ENCODE measurements at regions not wholly inside any gene's neighbourhood (a gene's known extent, or its start where the extent isn't known, plus 50 kb on each side); places are given as distances from the start of the nearest gene placed in this dataset.
A peak's percentile ranks its signal among the peaks of the same experiment; 100 is the strongest.

- Histone ChIP-seq H3K27me3 (ENCODE audit: control insufficient read depth, insufficient read depth, low read length) (no peaks in the 10 kb centered on the region), H3K4me3 (ENCODE audit: insufficient read depth, low read depth, low read length) (no peak overlapping the region), H4K20me1 (ENCODE audit: insufficient read depth, low read length) (no peaks in the 10 kb centered on the region), H4K5ac (ENCODE audit: low read depth, low read length) (no peak overlapping the region), H2AK9ac (replicated peaks; ENCODE audit: low read depth, low read length, poor library complexity) (no peak overlapping the region), H3K4me1 (ENCODE audit: control insufficient read depth, insufficient read depth, low read length) (no peaks in the 10 kb centered on the region), H3K18ac (ENCODE audit: low read depth, low read length) (no peak overlapping the region), H2BK5ac (ENCODE audit: low read depth, low read length, poor library complexity, severe bottlenecking) (no peak overlapping the region), H4K91ac (ENCODE audit: insufficient read depth, low read depth, low read length) (no peak overlapping the region), H3K4ac (ENCODE audit: low read depth, low read length) (no peak overlapping the region), H3K14ac (replicated peaks; ENCODE audit: low read depth, low read length) (no peak overlapping the region), H3K36me3 (ENCODE audit: control insufficient read depth, insufficient read depth, low read length) (no peaks in the 10 kb centered on the region), H2BK15ac (ENCODE audit: low read depth, low read length) (no peak overlapping the region), H3K79me1 (ENCODE audit: low read depth in 1 of 2, low read length in 2 of 2) (no peaks in the 10 kb centered on the region), H3K9me1 (ENCODE audit: insufficient read depth, low read length) (no peaks in the 10 kb centered on the region), H4K8ac (ENCODE audit: low read depth in 2 of 2, low read length in 2 of 2) (no peak overlapping the region), H3K27ac (ENCODE audit: insufficient read depth, low read length) (no peak overlapping the region), H2BK120ac (ENCODE audit: low read depth, low read length) (no peak overlapping the region), H3K9ac (ENCODE audit: low read depth, low read length) (no peak overlapping the region), H3K4me2 (ENCODE audit: low read depth, low read length) (peak overlapping the region; percentile 76), H3K23ac (ENCODE audit: low read depth, low read length) (no peak overlapping the region), H2AFZ (replicated peaks; ENCODE audit: low read length, poor library complexity) (peak overlapping the region; percentile 64), H3K56ac (ENCODE audit: extremely low read depth, insufficient read depth, low read length) (no peak overlapping the region), H2AK5ac (ENCODE audit: low read depth, low read length) (no peak overlapping the region), H2BK20ac (ENCODE audit: low read depth, low read length) (no peak overlapping the region), H3K9me3 (ENCODE audit: control insufficient read depth, insufficient read depth, low read length) (no peaks in the 10 kb centered on the region)
- BruUV-seq (replicated peaks) = no TSS peak
- dilution Hi-C loops (cut with HindIII; ENCODE audit: low sequenced_read_pairs, unreplicated experiment) = no loop called here
- ChIA-PET CTCF (interaction anchor here (1.0 kb wide), 1 partner anchor 23 kb away, joined by 3 read pairs; no protein-coding TSS in a partner anchor), POLR2A (ENCODE audit: unreplicated experiment) (no interaction called here)
- TF ChIP-seq CTCF (conservative IDR thresholded peaks at IDR 0.05; ENCODE audit: low read depth, low read length) (0 out of 2 replicates have a peak, but pooled peaks have one; percentile 10), RCOR1 (IDR thresholded peaks at IDR 0.05; ENCODE audit: insufficient replicate concordance, low read length) (no peak), FOS (IDR thresholded peaks at IDR 0.05; ENCODE audit: low read depth, low read length) (no peak), RAD21 (IDR thresholded peaks at IDR 0.05; ENCODE audit: low read length) (no peak), CHD1 (IDR thresholded peaks at IDR 0.05; ENCODE audit: low read depth, low read length) (no peak), MAFK (IDR thresholded peaks at IDR 0.05; ENCODE audit: low read depth, low read length) (no peak), ELK1 (IDR thresholded peaks at IDR 0.05; ENCODE audit: borderline replicate concordance, low read depth, low read length) (no peak), USF2 (IDR thresholded peaks at IDR 0.05; ENCODE audit: low read depth, low read length) (no peak)
- ATAC-seq (ENCODE audit: low read depth) (peak; percentile 85), DNase-seq (peak; percentile 62)
- intact Hi-C loops (cut with micrococcal nuclease) = loop anchor here (2.0 kb wide), 1 partner anchor 385 kb away; the partner anchor contains the start of gene DRD1
- 5% methylated on average over 10 of the region's 22 CpGs; no CpG with 5 or more reads in 1 of the 2 experiments for WGBS, 2 experiments (ENCODE audit: extremely low coverage in 2 of 2, insufficient read length in 1 of 2)
- in situ Hi-C loops (cut with MboI; ENCODE audit: low sequenced_read_pairs) = no loop called here
Measured at GRCh38 chr5:175059687-175060211, 335.4 kb downstream of the MSX2 start.
